Fibroblast of pulmonary artery (primary cell): ENCODE measurements at regions not wholly inside any gene's neighbourhood (a gene's known extent, or its start where the extent isn't known, plus 50 kb on each side); places are given as distances from the start of the nearest gene placed in this dataset.

Experiments used
- DNase-seq: peaks from one replicate; pipeline ENCODE4 v3.0.0-alpha.2; 2010; ENCODE audit warnings: low read depth
- H3K4me3 ChIP-seq: replicated peaks from 2 replicates; pipeline ENCODE4 v1.5.1; 2011; ENCODE audit warnings: low read depth, mild to moderate bottlenecking, control low read depth, low read length, moderate library complexity
- CTCF ChIP-seq: IDR thresholded peaks from 2 replicates; pipeline ENCODE4 v1.5.1; 2011; ENCODE audit warnings: mild to moderate bottlenecking, control low read depth, low read length, inconsistent platforms; ENCODE audit errors: missing control alignments

- no peak for TF ChIP-seq CTCF
- H3K4me3 ChIP-seq, result no peak overlapping the region
- no peak for DNase-seq
These were observed 495.0 kb downstream of the BRD1 start for GRCh38 chr22:49332691-49333090.

GRCh38 chr22:49331878-49332277, 495.8 kb downstream of the BRD1 start:
- no peak for DNase-seq
- TF ChIP-seq CTCF, result no peak

GRCh38 chr22:49331223-49331815, 496.4 kb downstream of the BRD1 start:
- DNase-seq, result no peak
- H3K4me3 ChIP-seq, result no peak overlapping the region
- TF ChIP-seq CTCF, result no peak

More at GRCh38 chr22:49331878-49332277, 495.8 kb downstream of the BRD1 start:
- H3K4me3 ChIP-seq, result no peak overlapping the region

GRCh38 chr22:49330421-49331222, 497.1 kb downstream of the BRD1 start:
- no peak for DNase-seq
- no peak for TF ChIP-seq CTCF
- no peak overlapping the region for H3K4me3 ChIP-seq

GRCh38 chr22:49329636-49330035, 498.0 kb downstream of the BRD1 start:
- TF ChIP-seq CTCF, result no peak
- no peak overlapping the region for H3K4me3 ChIP-seq
- no peak for DNase-seq

- no peak for TF ChIP-seq CTCF
- no peak for DNase-seq
- no peak overlapping the region for H3K4me3 ChIP-seq
These were observed 498.9 kb downstream of the BRD1 start for GRCh38 chr22:49328630-49329405.
